ENCODE measurements at regions not wholly inside any gene's neighbourhood (a gene's known extent, or its start where the extent isn't known, plus 50 kb on each side); places are given as distances from the start of the nearest gene placed in this dataset.
A peak's percentile ranks its signal among the peaks of the same experiment; 100 is the strongest.

DNA sequence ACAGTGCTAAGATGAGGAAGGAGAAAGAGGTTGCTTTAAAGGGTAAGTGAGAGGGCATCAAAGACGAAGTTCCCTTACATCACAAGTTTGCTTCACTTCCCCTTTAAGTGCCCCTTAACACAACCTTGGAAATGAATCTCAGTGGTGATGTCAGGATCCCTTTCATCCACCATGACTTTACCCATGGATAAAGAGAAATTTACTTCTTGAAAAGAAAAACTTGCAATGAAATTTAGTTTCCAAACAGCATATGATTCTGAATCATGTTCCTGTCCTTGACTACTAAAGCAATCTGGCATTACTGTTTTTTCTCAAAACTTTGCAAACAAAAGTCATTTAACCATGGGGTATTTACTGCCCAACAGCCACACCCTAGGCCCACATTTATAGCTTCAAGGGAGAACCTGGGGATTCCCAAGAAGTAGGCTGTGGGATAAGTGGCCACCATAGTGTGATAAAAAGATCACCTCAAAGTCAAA lies 135.9 kb downstream of the ITGB8 start:
- Histone ChIP-seq H3K27me3 (ENCODE audit: control insufficient read depth, insufficient read depth, low read length) (no peaks in the 10 kb centered on the region), H3K27ac (ENCODE audit: low read length) (no peak overlapping the region), H3K9me3 (replicated peaks; ENCODE audit: control insufficient read depth, low read depth, low read length) (no peaks in the 10 kb centered on the region), H3K36me3 (ENCODE audit: control insufficient read depth, insufficient read depth, low read length) (no peaks in the 10 kb centered on the region), H3K4me1 (ENCODE audit: control insufficient read depth, insufficient read depth, low read length) (no peaks in the 10 kb centered on the region), H3K4me3 (ENCODE audit: low read length) (no peak overlapping the region)
- DNase-seq, result peak; percentile 27
- no CpG with 5 or more reads among the region's 1 CpG for WGBS (ENCODE audit: insufficient coverage)

DNA sequence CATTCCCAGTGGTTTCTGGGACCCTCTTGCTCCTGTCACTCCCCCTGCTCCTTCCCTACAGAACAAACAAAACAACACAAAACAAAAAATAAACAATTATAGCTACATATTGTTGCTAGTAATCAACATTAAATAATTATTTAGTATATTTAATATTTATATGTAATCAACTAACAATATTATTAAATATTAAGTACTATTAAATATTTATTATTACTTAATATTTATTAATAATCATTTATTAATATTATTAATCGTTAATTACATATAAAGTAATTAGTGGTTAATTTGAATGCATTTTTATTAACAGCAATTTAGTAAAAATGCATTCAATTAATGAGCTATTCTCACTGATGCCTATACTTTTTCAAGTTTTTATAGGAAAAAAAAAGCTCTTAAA lies 139.4 kb downstream of the ITGB8 start:
- H3K36me3 ChIP-seq (ENCODE audit: control insufficient read depth, insufficient read depth, low read length), result no peaks in the 10 kb centered on the region
- H3K27ac ChIP-seq (ENCODE audit: low read length), result no peak overlapping the region
- no peak for DNase-seq
- H3K4me1 ChIP-seq (ENCODE audit: control insufficient read depth, insufficient read depth, low read length), result no peaks in the 10 kb centered on the region
- H3K9me3 ChIP-seq (replicated peaks; ENCODE audit: control insufficient read depth, low read depth, low read length), result no peaks in the 10 kb centered on the region
- H3K4me3 ChIP-seq (ENCODE audit: low read length), result no peak overlapping the region
- no CpG with 5 or more reads among the region's 1 CpG for WGBS (ENCODE audit: insufficient coverage)
- H3K27me3 ChIP-seq (ENCODE audit: control insufficient read depth, insufficient read depth, low read length), result no peaks in the 10 kb centered on the region

DNA sequence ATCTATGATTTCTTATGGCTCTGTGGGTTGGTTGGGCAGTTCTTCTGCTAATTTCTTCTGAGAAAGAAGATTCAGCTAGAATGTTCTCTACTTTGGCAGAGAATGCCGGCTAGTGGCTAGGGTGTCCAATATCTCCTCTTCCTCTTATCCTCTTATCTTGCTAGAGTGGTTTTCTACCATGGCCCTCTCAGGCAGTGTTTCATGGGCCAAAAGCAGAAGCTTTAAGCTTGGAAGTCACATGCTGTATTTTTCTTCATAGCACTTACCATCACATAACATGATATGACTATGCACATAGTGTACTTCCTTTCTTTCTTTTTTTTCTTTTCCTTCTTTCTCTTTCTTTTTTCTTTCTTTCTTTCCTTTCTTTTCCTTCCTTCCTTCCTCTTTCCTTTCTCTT lies 140.0 kb downstream of the ITGB8 start:
- no peak overlapping the region for H3K27ac ChIP-seq (ENCODE audit: low read length)
- 33% methylated on average over 1 of the region's 1 CpG for WGBS (ENCODE audit: insufficient coverage)
- no peaks in the 10 kb centered on the region for H3K4me1 ChIP-seq (ENCODE audit: control insufficient read depth, insufficient read depth, low read length)

DNA sequence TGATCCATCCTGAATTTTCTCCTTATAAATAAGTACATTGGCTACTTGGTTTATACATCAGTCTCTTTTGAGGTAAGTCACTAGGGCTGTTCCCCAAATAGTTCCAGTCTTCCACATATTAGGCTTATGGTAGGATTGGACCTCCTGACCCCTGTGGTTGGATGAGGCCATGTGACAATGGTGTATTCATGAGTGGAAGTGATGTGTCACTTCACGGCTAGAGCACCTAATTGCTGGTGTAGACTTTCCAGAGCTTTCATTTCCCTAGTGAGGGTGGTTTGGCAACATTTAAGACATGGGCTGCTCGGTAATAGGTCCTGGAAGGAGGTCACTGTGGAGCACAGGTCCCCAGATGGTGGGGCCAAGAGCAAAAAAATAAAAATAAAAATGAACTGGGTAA lies 141.2 kb upstream of the ABCB5 start:
- WGBS (ENCODE audit: insufficient coverage), result 67% methylated on average over 1 of the region's 2 CpGs
- Histone ChIP-seq H3K27me3 (ENCODE audit: control insufficient read depth, insufficient read depth, low read length) (no peaks in the 10 kb centered on the region), H3K9me3 (replicated peaks; ENCODE audit: control insufficient read depth, low read depth, low read length) (no peaks in the 10 kb centered on the region), H3K36me3 (ENCODE audit: control insufficient read depth, insufficient read depth, low read length) (no peaks in the 10 kb centered on the region), H3K4me3 (ENCODE audit: low read length) (no peak overlapping the region), H3K4me1 (ENCODE audit: control insufficient read depth, insufficient read depth, low read length) (no peaks in the 10 kb centered on the region), H3K27ac (ENCODE audit: low read length) (no peak overlapping the region)
- no peak for DNase-seq

More for the DNA sequence above, 140.0 kb downstream of the ITGB8 start:
- no peaks in the 10 kb centered on the region for H3K27me3 ChIP-seq (ENCODE audit: control insufficient read depth, insufficient read depth, low read length)
- H3K36me3 ChIP-seq (ENCODE audit: control insufficient read depth, insufficient read depth, low read length), result no peaks in the 10 kb centered on the region
- no peak overlapping the region for H3K4me3 ChIP-seq (ENCODE audit: low read length)
- no peaks in the 10 kb centered on the region for H3K9me3 ChIP-seq (replicated peaks; ENCODE audit: control insufficient read depth, low read depth, low read length)
- DNase-seq, result no peak

DNA sequence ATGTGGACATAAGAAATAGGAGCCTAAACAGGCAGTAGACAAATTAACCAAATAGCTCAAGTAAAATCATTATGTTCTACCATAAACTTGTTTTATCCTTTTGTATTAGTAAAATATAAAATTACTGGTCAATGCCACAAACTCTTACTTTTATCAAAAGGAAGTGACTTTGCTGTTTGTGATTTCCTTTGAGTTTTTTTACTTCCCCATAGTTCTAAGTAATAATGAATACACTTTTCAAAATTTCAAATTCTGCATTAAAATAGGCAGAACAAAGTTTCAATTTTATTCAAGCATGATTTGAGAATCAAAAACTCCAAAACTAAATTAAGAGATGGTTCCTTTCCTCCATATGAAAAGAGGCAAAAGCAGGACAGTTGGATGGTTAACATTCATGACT lies 139.7 kb upstream of the ABCB5 start:
- Histone ChIP-seq H3K9me3 (replicated peaks; ENCODE audit: control insufficient read depth, low read depth, low read length) (no peaks in the 10 kb centered on the region), H3K36me3 (ENCODE audit: control insufficient read depth, insufficient read depth, low read length) (no peaks in the 10 kb centered on the region), H3K27ac (ENCODE audit: low read length) (no peak overlapping the region), H3K4me3 (ENCODE audit: low read length) (no peak overlapping the region), H3K4me1 (ENCODE audit: control insufficient read depth, insufficient read depth, low read length) (no peaks in the 10 kb centered on the region), H3K27me3 (ENCODE audit: control insufficient read depth, insufficient read depth, low read length) (no peaks in the 10 kb centered on the region)
- DNase-seq, result no peak

DNA sequence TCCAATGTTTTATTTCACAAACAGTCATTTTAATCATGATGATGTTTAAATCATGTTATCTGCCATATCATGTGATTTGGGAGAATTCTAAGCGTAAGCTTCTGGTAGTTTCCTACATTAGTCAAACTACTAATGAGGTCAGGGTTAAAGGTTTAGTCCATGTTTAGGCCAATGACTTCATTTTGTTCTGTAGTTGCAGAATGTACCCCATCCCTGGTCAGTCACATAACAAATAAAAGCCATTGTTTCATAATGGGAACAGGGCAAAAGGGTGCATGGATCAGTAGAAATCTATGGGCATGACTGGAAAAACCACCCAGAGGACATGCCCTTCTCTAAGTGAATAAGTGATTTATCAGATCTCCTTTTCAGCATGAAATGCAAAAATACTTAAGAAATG lies 138.4 kb upstream of the ABCB5 start:
- no peak overlapping the region for H3K4me3 ChIP-seq (ENCODE audit: low read length)
- no peaks in the 10 kb centered on the region for H3K4me1 ChIP-seq (ENCODE audit: control insufficient read depth, insufficient read depth, low read length)
- no CpG with 5 or more reads among the region's 1 CpG for WGBS (ENCODE audit: insufficient coverage)
- H3K36me3 ChIP-seq (ENCODE audit: control insufficient read depth, insufficient read depth, low read length), result no peaks in the 10 kb centered on the region
- no peaks in the 10 kb centered on the region for H3K27me3 ChIP-seq (ENCODE audit: control insufficient read depth, insufficient read depth, low read length)
- no peak overlapping the region for H3K27ac ChIP-seq (ENCODE audit: low read length)
- H3K9me3 ChIP-seq (replicated peaks; ENCODE audit: control insufficient read depth, low read depth, low read length), result no peaks in the 10 kb centered on the region
- DNase-seq, result no peak

DNA sequence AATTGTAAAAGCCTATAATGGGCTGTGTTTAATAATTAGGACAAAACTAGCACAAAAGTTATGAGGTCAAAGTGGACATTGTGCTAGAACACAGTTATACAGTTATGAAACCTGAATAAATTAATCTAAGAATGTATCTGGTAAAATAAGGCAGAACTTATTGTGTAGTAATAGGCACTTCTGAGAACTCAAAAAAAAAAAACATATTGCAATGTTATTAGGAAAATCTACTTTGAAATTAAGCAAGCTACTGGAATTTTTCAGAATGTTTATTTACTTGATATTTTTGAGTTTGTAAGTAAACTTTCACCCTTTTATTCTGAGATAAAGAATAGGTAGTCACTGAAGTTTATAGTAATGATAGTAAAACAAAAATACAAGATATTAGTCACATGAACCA lies 135.8 kb upstream of the ABCB5 start:
- H3K4me3 ChIP-seq (ENCODE audit: low read length), result no peak overlapping the region
- H3K4me1 ChIP-seq (ENCODE audit: control insufficient read depth, insufficient read depth, low read length), result no peaks in the 10 kb centered on the region
- no peaks in the 10 kb centered on the region for H3K36me3 ChIP-seq (ENCODE audit: control insufficient read depth, insufficient read depth, low read length)
- no peaks in the 10 kb centered on the region for H3K9me3 ChIP-seq (replicated peaks; ENCODE audit: control insufficient read depth, low read depth, low read length)
- DNase-seq, result no peak
- no peak overlapping the region for H3K27ac ChIP-seq (ENCODE audit: low read length)
- H3K27me3 ChIP-seq (ENCODE audit: control insufficient read depth, insufficient read depth, low read length), result no peaks in the 10 kb centered on the region

DNA sequence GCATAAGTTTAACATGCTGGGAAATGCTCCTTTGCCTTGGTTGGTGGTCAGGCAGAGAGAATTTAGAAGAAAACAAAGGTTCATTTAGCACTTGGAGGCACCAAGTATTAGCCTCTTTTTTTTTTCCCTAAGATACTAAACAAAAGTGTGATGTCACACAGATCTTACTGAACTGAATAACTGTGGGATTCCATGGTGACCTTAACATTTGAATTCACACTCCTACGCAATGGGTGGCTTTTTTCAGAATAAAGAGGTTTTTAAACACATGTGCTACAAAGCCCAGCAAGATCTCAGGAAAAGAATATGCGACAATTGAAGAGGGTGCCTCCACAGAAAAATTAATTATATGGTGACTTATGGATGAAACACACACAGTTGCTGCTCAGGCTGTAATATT lies 133.4 kb upstream of the ABCB5 start:
- no peaks in the 10 kb centered on the region for H3K27me3 ChIP-seq (ENCODE audit: control insufficient read depth, insufficient read depth, low read length)
- H3K27ac ChIP-seq (ENCODE audit: low read length), result no peak overlapping the region
- no CpG with 5 or more reads among the region's 2 CpGs for WGBS (ENCODE audit: insufficient coverage)

DNA sequence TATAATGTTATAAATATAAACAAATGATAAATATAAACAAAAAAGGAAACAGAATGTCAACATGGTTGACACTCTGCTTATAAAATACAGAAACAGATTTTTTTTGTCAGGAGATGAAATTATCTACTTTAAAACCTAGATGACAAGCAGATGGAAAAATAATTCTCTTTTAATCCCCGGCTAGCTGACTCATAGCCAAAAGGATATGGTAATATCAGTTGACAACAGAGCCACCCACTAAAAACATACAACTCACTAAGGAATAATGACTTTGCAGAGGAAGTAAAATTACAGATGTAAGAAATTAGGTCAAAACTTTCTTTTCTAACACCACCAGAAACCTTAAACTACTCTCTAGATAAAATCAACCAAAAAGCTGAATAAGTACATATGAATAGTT lies 131.1 kb upstream of the ABCB5 start:
- H3K4me3 ChIP-seq (ENCODE audit: low read length), result no peak overlapping the region
- no peaks in the 10 kb centered on the region for H3K4me1 ChIP-seq (ENCODE audit: control insufficient read depth, insufficient read depth, low read length)
- H3K9me3 ChIP-seq (replicated peaks; ENCODE audit: control insufficient read depth, low read depth, low read length), result peaks cover 18% of the 10 kb centered on the region
- H3K27ac ChIP-seq (ENCODE audit: low read length), result no peak overlapping the region
- peak; percentile 63 for DNase-seq
- WGBS (ENCODE audit: insufficient coverage), result no CpG with 5 or more reads among the region's 1 CpG
- H3K27me3 ChIP-seq (ENCODE audit: control insufficient read depth, insufficient read depth, low read length), result no peaks in the 10 kb centered on the region
- no peaks in the 10 kb centered on the region for H3K36me3 ChIP-seq (ENCODE audit: control insufficient read depth, insufficient read depth, low read length)

More for the DNA sequence above, 133.4 kb upstream of the ABCB5 start:
- Histone ChIP-seq H3K4me3 (ENCODE audit: low read length) (no peak overlapping the region), H3K4me1 (ENCODE audit: control insufficient read depth, insufficient read depth, low read length) (no peaks in the 10 kb centered on the region), H3K36me3 (ENCODE audit: control insufficient read depth, insufficient read depth, low read length) (no peaks in the 10 kb centered on the region), H3K9me3 (replicated peaks; ENCODE audit: control insufficient read depth, low read depth, low read length) (peaks cover 2% of the 10 kb centered on the region)
- peak; percentile 55 for DNase-seq

DNA sequence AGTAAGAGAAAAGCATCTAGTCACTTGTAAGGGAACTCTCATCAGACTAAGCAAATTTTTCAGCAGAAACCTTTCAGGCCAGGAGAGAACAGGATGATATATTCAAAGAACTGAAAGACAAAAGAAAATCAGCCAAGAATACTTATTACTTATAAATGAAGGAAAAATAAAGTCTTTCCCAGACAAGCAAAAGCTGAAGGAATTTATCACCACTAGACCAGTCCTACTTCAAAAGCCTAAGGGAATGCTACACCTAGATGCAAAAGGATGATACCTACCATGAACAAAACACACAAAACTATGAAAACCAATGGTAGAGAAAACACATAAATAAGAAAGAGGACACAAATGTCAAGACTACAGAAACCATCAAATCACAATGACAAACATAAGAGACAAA lies 126.6 kb upstream of the ABCB5 start:
- Histone ChIP-seq H3K36me3 (ENCODE audit: control insufficient read depth, insufficient read depth, low read length) (no peaks in the 10 kb centered on the region), H3K9me3 (replicated peaks; ENCODE audit: control insufficient read depth, low read depth, low read length) (peaks cover 20% of the 10 kb centered on the region), H3K4me1 (ENCODE audit: control insufficient read depth, insufficient read depth, low read length) (no peaks in the 10 kb centered on the region), H3K27ac (ENCODE audit: low read length) (no peak overlapping the region), H3K4me3 (ENCODE audit: low read length) (no peak overlapping the region), H3K27me3 (ENCODE audit: control insufficient read depth, insufficient read depth, low read length) (no peaks in the 10 kb centered on the region)
- DNase-seq, result no peak

DNA sequence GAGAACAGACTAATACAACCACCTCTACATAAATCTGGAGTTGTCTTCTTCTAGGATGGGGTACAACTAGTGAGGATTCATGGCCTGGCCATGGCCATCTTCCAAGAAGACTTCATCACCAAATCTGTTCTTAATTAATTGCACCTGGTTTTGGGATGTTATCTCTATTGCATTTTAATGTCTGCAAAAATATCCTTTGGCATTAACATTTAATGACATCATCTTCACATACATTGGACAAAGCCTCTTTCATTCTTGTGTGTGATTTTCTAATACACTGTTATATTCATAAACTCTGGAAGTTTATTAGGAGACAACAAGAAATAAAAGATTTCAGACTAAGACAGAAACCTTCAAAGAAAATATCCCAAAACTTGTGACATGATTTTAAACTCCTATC lies 124.2 kb upstream of the ABCB5 start:
- Histone ChIP-seq H3K27me3 (ENCODE audit: control insufficient read depth, insufficient read depth, low read length) (no peaks in the 10 kb centered on the region), H3K9me3 (replicated peaks; ENCODE audit: control insufficient read depth, low read depth, low read length) (peaks cover 20% of the 10 kb centered on the region), H3K27ac (ENCODE audit: low read length) (no peak overlapping the region), H3K36me3 (ENCODE audit: control insufficient read depth, insufficient read depth, low read length) (no peaks in the 10 kb centered on the region), H3K4me1 (ENCODE audit: control insufficient read depth, insufficient read depth, low read length) (no peaks in the 10 kb centered on the region), H3K4me3 (ENCODE audit: low read length) (no peak overlapping the region)
- no peak for DNase-seq

Measured in muscle of leg (tissue), 3 donors.